ENCODE measurements at regions not wholly inside any gene's neighbourhood (a gene's known extent, or its start where the extent isn't known, plus 50 kb on each side); places are given as distances from the start of the nearest gene placed in this dataset.

DNA sequence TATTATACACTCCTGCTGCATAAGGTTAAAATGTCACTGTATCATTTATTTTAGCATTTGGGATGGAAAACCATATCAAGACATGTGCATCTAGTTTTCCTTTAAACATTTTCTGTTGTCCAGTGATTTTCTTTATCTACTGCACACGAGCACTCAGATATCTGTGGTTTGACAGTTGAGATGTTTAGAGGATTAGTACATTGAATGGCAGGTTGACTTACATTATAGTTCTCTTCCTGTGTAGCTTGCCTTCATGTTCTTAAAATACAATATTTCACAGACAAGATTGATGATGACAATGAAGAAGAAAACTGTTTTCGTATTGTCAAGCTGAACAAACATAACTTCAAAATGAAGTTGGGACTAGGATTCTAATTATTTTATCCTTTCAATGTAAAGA, 2378.4 kb upstream of the WWC1 start:
- no peak for DNase-seq

DNA sequence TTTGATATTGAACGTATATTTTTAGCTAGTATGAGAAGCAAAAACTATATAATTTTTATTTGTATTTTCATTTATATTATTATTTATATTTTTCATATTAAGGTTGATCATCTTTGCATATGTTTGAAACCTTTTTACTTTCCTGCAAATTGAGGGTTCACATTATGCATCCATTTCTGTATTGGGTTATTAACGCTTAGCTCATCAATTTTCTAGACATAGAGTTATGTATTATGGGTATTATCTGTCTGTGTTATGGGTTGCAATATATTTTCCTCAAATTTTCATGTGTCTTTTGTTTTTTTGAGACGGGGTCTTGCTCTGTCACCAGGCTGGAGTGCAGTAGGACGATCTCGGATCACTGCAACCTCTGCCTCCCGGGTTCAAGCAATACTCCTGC, 2377.0 kb upstream of the WWC1 start:
- DNase-seq = no peak

DNA sequence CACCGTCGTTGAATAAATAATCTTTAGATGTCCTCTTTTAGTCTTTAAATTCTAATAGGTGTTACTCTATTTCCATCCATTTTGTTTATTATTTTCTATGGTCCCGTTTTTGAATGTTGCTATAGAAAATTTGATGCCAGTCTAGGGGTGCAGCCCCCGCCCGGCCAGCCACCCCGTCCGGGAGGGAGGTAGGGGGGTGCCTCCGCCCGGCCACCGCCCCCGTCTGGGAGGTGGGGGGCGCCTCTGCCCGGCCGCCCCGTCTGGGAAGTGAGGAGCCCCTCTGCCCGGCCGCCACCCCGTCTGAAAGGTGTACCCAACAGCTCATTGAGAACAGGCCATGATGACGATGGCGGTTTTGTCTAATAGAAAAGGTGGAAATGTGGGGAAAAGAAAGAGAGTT, 2372.2 kb upstream of the WWC1 start:
- no peak for DNase-seq

DNA sequence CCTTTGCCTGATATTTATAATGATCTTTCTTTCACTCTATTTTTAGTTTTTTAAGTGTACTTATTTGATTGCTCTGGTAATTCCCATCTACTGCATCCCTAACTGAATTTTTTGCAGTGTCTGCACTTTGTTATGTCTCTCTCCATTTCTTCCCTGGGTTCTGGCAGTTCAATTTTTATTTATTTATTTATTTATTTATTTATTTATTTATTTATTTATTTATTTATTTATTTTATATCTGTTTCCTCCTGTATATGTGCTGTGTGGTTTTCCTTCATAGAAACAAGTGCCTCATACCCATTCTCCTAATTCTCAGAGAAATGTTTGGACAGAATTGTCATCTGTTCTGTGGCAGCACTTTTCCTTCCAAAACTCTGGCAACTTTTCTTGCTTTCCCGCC, 2370.8 kb upstream of the WWC1 start:
- DNase-seq = no peak

DNA sequence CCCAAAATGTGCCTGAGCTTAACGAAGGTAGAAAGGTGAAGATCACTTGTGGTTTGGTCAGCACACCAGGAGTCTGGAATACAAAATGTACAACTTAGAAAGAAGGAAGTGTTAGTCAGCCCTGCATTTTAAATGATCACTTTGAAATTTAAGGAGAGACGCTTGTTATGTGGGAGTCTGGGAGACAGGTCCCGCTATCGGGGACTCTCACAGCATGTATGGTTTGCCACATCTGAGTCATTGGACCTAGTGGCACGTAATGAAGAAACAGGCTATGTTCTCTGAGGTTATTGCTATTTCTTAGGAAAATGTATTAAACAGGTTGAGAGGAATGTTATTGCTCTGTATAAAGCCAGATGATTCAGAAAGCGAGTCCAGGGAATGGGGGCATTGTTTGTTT, 2362.5 kb upstream of the WWC1 start:
- peak; percentile 60 for DNase-seq

DNA sequence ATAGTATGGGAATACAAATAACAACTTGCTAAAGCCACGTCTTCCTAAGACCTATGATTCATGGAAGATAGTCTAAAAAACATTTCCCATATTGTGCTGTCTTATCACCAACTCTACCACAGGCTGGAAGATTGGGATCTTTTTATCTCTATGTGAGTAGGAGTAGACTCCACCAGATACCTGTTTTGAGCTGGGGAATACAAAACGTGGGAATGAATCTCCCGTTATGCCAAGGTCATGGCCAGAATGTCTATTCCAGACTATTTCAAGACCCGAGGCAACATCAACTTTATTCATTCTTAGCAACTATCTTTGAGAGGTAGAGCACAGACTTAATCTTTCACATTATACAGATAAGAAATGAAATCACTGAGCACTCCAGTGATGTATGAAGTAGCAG, 2350.9 kb upstream of the WWC1 start:
- no peak for DNase-seq

DNA sequence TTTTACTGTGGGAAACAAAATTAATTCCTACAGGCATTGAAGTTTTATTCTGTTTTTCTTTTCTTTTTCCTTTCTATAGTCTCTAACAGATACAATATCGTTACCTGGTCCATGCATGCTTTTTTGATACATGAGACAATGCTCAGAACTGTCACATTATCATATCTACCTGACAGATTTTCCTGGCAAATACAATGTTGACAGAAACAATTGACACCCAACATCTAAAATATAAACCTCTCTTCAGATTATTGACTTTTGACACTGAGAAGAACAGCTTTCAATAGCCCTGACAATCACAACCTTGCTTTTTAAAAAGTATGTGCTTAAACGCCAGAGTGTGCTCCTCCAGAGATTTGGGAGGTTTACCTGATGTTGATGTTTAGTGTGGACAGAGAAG, 2334.6 kb upstream of the WWC1 start:
- DNase-seq = no peak

DNA sequence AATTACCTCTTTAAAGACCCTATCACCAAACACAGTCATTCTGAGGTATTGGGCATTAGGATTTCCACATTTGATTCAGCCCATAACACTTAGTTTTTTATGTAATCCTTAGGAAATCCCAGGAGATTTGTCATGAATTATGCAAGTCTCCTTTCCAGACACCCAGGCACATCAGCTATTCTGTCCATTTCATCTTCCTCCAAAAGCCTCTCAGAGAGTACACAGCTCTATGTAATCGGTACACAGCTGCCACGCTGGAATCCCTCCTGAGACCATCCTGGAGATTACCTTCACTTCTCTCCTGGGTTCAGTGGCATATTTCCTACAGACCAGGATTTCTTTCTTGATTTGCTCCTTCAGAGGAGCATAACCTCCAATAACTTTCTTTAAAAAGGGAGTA, 2309.8 kb upstream of the WWC1 start:
- no peak for DNase-seq

DNA sequence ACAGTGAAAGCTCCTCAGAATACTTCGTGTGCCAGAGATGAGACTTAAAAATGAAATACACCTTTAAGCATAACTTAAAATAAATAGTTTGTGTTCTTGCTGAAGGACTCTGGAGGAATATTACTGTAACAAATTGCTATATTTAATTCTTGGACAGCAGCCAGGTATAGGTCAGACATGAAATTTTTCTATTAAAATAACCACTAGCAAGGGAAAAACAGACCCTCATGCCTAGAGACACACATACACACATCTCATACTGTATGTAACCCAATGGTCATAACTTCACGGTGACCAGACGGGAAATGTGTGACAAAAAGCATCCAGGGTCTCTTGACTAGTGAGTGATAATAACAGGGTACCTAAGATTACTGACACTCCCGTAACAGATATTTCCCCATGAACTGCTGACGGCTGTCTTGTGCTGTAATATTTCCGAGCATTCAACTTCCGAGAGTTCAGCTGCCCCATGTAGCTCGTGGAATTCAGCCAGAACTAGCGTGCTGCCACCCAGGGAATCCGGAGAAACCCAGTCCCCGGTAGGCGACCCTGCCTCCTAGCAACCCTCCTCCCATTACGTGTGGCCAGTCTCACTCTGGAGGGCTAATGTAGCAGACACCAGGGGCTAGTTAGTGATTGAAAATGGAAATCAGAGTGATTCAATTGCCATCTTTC, 2295.1 kb upstream of the WWC1 start:
- DNase-seq = no peak

DNA sequence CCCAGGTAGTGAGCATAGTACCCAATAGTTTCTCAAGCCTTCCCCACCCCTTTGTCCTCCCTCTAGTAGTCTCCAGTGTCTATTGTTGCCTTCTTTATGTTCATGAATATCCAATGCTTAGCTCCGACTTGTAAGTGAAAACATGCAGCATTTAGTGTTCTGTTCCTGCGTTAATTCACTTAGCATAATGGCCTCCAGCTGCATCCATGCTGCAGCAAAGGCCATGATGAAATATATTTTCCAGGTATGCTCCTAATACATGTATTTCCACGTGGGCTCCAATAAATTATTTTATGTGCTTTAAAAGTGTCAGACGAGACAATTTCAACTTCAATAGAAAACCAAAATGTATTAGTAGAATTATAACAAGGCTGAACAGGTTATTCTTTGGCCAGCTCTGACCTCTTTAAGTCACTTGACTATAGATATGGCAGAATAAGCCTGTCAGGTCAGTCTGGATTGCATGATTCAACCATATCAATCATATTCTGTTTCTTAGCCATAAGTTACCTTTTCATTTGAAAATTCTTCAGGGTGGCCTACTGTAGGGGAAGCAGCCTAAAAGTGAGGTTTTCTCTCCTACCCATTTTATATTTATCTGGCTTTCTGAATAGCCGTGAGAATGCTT, 2291.6 kb upstream of the WWC1 start:
- no peak for DNase-seq

DNA sequence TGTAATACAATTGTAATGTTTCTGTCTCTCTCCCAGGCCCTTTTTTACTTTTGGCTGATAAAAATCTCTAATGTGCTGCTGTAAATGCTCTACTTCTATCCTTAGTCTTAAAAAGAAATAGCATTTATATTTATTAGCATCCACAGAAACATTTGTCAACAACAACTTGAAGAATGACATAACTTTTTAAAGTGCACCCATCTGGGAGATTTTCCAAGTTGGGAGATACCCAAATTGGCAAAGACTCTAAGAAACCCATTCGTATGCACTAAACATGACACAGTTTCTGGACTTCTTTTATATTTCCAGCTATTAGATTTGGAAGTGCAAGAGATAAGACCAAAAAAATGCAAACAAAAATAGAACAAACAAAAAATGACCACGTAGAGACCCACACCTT, 2287.4 kb upstream of the WWC1 start:
- no peak for DNase-seq

DNA sequence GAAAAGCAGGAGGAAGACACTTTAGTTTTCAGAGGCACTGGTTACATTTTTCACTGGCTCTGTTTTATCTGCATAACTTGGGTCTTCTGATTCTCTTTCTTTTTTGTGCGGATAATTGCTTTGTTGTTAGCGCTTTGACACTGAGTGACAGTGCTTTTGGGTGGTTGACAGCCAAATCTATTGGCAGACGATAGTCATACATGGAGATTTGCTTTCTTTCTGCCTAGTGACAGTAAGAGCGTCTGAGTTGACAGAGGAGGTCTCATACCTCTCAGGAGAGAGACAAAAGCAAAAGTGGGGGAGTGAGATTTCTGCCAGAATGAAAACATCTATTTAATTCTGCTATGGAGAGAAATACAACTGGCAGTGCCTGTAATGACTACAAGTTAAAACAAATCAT, 2278.0 kb upstream of the WWC1 start:
- no peak for DNase-seq

DNA sequence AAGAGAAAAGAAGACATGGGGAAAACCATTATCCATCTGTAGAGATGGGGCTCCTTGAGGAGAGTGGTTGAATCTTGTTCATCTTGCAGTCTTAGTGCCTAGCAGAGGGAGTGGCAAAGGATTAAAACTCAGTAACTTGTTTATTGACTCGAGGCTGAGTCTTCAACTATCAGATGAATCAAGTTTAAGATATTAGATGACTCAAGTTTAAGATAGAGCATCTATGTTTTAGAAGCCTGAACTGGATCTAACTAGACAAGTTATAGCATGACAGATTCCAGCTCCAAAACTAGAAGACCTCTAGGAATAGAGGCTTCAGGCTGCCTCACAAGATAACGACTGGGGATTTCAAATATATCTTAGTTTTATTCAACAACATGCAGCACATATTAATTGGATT, 2277.2 kb upstream of the WWC1 start:
- no peak for DNase-seq

DNA sequence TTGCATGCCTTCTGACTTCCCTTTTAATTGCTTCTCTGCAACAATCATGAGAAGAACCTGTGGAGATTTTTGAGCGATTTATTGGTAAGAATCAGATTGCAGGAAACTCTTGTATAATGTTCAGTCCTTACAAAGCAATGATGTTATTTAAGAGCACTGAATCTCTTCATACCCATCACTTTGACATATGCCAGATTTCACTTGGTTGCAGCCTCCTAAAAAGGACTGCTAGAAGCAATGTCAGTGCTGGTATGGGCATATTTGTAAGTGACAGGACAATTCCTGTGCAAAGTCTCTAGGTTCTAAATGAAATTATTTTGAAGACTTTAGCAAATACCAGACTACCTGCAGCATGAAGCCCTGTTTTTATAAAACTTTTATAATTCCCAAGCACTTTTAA, 2272.7 kb upstream of the WWC1 start:
- no peak for DNase-seq

DNA sequence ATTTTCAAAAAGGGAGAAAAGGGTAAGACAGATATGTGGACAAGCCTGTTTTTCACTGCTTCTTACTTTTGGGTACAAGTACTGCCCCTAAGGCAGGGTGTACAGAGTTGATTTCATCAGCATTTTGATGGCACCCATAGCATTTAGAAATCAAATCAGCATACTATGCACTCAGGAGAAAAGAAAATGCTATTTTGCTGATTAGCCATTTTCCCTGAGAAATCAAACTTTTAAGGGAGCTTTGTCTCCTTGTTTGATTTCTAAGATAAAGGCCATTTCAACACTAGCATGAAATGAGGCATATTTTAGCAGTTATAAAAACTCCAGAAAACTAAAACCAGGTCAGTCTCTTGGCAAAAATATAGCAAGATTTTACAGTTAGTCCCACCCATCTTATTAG, 2269.4 kb upstream of the WWC1 start:
- DNase-seq = no peak

DNA sequence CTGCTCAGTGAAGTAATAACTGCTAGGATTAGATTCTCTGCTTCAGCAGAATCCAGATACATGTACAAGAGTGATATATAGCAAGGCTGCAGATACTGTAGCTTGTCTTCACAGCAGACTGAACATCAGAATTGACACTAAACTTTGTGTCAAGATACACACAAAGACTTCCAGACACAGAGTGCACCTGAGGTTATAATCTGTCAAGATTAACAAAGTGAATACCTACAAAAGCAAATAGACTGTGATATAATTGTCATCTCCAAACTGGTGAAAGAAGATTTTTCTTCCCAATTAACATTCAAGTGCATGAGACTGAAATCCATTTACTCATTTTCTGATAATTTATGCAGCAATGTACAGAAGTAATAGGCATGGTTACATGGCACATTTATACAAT, 2266.5 kb upstream of the WWC1 start:
- DNase-seq = no peak

DNA sequence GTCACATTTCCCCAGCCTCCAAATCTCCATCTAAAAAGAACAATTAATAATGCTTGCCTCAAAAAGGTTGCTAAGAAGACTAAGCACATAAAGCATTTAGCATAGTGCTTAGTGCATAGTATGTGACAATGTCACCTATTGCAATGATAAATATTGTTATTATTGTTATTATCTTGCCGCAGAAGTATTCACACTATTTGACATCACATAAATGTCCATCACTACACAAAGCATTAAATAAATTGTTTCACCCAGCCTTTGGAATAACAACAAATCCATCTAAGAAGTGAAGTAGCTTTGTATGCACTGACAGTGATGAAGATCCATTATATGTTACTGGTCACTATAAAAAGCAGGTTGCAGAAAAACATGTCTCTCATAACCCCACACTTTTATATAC, 2263.9 kb upstream of the WWC1 start:
- DNase-seq = no peak

DNA sequence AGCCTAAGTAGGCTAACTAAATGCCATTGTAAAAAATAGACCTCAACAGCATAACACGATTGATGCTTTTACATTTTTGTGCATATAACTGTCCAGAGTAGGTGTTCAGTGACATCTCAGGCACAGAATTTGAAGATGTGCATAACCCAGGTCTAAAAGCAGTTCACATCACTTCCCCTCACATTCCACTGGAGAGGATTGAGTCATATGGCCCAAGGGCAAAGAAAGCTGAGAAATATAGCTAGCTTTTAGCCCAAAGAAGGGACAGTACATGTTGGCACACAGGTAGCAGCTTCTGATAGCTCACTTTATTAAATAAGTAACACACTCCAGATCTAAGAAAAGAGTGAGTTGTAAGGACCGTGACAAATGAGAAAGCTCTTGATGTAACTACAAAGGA, 2259.5 kb upstream of the WWC1 start:
- DNase-seq = no peak

DNA sequence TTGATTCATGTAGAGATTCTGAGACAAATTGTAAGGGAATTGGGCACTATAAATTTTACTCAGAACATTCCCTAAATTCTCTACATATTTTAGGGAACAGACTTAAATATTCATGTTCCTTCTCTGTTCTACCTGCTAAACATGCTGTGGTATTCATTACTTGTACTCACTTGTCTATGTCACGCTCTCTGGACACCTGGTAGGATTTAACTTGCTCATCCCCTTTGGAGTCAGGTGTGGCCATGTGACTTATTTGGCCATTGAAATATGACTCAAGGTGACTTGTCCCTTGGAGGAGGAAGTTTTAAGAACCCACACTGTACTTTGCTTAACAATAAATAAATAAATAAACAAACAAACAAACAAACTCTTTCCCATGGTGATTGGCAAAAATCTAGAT, 2258.8 kb upstream of the WWC1 start:
- DNase-seq = no peak

DNA sequence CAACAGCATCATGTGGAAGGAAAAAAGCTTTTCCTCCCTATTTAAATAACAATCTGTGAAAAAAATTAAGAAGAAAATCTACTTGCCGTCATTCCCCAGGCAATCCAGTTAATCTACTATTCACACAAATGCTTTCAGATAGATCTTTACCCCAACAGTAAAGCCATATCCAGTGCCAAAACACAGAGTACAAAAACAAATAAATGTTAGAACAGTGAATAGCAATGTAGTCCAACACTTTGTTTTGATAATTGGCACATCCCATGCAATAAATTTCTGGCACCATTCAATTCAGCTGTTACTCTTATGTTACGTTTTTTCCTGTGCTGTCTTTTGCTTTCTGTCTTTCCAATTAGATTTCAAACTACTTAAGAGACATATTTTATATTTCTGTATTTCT, 2245.5 kb upstream of the WWC1 start:
- no peak for DNase-seq

DNA sequence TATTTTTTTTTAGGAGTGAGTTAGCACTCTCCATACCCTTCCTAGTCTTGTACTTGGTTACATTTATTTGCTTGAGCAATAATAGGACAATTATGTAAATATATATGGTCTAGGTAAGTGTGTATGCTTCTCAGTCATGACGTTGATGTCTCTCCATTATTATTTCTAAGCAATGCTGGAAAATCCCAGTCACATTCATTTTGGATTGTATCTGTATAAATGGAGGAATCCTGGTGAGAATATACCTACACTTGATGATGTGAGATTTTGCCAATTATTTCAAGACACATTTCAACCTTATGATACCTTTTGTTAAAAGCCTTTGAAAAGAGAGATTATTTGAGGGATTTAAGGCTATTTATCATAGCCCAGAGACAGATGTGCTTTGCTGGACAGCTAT, 2244.5 kb upstream of the WWC1 start:
- no peak for DNase-seq

DNA sequence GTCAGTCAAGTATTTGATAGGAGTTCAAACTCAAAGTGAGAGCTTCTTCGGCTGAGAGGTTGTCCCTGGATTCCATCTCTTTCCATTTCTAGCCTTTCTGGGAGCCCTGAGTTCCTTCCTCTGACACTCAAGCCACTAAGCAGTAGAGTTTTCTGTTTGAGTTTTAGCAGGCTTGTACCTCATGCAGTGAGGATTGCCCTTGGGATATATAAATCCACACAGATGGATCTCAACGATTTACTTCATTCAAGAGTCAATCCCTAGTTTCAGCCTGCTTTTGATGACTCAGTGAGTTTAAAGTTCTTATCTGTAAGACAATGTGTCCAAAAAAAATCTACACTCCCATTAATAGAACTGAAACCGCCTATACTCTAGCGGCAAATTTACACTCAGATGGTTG, 2240.9 kb upstream of the WWC1 start:
- DNase-seq = peak; percentile 28

DNA sequence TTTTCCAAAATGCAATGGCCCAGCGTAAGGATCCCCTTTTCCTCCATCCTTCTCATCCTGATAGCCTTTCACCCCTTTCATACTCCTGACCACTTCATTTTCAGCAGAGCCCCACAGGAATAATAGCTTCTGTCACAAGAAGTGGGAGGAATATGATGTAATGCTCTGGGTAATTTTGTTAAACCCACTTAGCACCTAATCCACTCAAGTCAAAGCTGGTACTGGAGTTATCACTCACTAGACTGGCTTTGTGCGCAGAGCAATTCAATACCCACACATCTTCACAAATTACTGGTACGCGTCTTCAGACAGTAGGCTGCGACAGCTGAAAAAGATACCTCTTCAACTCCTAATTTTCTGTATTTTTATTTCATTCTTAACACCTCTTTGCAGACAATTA, 2232.8 kb upstream of the WWC1 start:
- no peak for DNase-seq

DNA sequence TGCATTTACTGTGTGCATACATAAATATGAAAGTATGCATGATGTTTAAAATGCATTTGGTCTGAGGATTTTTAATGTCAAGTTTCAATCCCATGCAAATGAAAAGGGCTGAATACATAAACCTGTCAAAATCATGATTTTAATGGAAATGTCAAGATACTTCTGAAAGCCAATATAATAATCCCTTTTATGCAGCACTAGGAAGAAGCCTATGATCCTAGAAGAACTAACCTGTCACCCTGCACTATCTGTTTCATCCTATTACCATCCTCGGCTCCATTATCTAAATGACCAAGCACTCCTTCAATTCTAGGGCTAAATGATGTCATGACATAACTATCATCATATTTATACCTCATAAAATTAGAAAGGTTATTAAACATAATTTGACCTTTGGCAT, 2229.4 kb upstream of the WWC1 start:
- no peak for DNase-seq

DNA sequence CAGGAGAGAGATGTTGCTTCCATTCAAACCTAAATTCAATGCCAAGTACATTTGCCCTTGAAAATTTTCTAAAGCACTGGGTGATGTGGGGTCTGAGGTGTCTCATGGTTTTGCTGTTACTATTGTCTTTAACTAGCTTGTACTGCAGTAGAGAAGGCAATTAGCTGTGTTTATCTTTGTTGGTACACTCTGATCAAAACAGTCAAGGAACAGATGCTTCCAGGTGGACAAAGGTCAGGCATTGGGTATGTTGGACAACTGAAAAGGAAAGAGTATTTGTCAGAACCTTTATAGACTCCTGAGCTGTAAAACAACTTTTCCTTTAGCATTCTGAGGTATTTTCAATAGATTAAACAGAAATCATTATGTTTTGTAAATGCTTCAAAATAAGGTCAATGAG, 2228.7 kb upstream of the WWC1 start:
- no peak for DNase-seq
